Tibial nerve (tissue), 4 donors: ENCODE measurements at regions not wholly inside any gene's neighbourhood (a gene's known extent, or its start where the extent isn't known, plus 50 kb on each side); places are given as distances from the start of the nearest gene placed in this dataset.

Source experiments
- DNase-seq, 2 donors: peaks; one replicate each; pipeline ENCODE4 v3.0.0-alpha.2; 2019; ENCODE audit warnings: low spot score in 2 of 2
- H3K27ac ChIP-seq, 4 donors: fragments of 200-600 bp; sonication (generic) in 3 of 4; one replicate each; pipeline ENCODE4 v1.5.1; 2017 to 2019; ENCODE audit warnings: mild to moderate bottlenecking in 1 of 4
- H3K27me3 ChIP-seq, 2 donors: fragments of 200-600 bp; sonication (generic) in 1 of 2; one replicate each; pipeline versions ENCODE4 v1.5.1 to v1.6.0; 2017 to 2019
- H3K36me3 ChIP-seq, 3 donors: fragments of 200-600 bp; sonication (generic); one replicate each; pipeline ENCODE4 v1.5.1; 2018 to 2019
- H3K4me1 ChIP-seq, 4 donors: fragments of 200-600 bp; sonication (generic) in 3 of 4; one replicate each; pipeline ENCODE4 v1.5.1; 2017 to 2019
- H3K4me3 ChIP-seq, 4 donors: fragments of 200-600 bp; sonication (generic) in 3 of 4; one replicate each; pipeline ENCODE4 v1.5.1; 2017 to 2019; ENCODE audit warnings: mild to moderate bottlenecking in 1 of 4, moderate library complexity in 1 of 4
- H3K9me3 ChIP-seq, 4 donors: fragments of 200-600 bp; sonication (generic) in 3 of 4; one replicate each; pipeline ENCODE4 v1.5.1; 2017 to 2019
- CTCF ChIP-seq, 5 experiments: fragments of 200-600 bp in 3 of 5; fragments of 450-650 bp in 2 of 5; sonication (generic) in 3 of 5; IDR thresholded peaks; one replicate each; pipeline ENCODE4 v1.5.1; 2016 to 2019; ENCODE audit warnings: antibody characterized with exemption in 5 of 5, mild to moderate bottlenecking in 3 of 5, moderate library complexity in 2 of 5
- EP300 ChIP-seq, 2 donors: sonication (generic); formaldehyde crosslinking; IDR thresholded peaks; one replicate each; pipeline ENCODE4 v1.6.1; 2017; ENCODE audit warnings: antibody characterized with exemption in 2 of 2, mild to moderate bottlenecking in 1 of 2
- POLR2A ChIP-seq, 2 donors: fragments of 450-650 bp; IDR thresholded peaks; one replicate each; pipeline ENCODE4 v1.6.1; 2017; ENCODE audit warnings: antibody characterized with exemption in 2 of 2, mild to moderate bottlenecking in 2 of 2, moderate library complexity in 2 of 2
- WGBS, 2 donors: methylation state at CpG; one replicate each; pipeline ENCODE4 v1.1.5; 2018; 5-methylcytosine and 5-hydroxymethylcytosine counted together

DNA sequence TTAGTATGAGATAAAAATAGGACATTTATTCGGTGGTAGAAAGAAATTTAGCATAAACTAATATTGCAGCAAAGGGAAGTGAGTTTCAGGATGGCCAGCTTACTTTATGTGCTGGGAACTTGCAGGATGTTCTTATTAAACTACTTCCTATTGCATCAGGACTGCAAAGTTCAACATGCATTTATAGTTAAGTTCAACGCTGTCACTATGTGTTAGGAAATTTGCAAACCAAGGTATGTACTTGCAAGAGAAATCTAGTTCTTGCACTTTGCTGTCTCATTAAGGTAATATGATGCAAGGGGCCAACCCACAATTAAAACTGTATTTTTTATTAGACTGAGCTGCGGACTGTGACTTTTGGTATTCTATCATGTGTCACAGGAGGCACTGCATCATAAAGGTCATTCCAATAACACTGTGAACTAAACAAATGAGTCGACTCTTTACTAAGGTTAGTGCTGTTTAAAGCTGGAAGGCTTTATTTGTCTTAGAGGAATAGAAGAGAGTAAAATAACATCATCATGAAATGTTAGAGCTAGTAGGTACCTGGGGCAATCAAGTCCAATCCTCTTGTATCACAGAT, 1525.7 kb upstream of the TENM3 start:
- H3K36me3 ChIP-seq: no peaks in the 10 kb centered on the region
- no peak overlapping the region for H3K4me3 ChIP-seq
- H3K27ac ChIP-seq: no peak overlapping the region
- no peaks in the 10 kb centered on the region for H3K9me3 ChIP-seq
- TF ChIP-seq POLR2A (IDR thresholded peaks at IDR 0.05): no peak
- TF ChIP-seq EP300 (IDR thresholded peaks at IDR 0.05): no peak
- no peak for TF ChIP-seq CTCF (IDR thresholded peaks at IDR 0.05)
- DNase-seq: no peak
- 76 to 81% methylated on average over 4 of the region's 4 CpGs for WGBS, 2 donors
- no peaks in the 10 kb centered on the region for H3K27me3 ChIP-seq
- H3K4me1 ChIP-seq: no peaks in the 10 kb centered on the region

- H3K9me3 ChIP-seq: no peaks in the 10 kb centered on the region
- 67 to 70% methylated on average over 6 of the region's 6 CpGs for WGBS, 2 donors
- H3K27ac ChIP-seq: no peak overlapping the region
- H3K36me3 ChIP-seq: no peaks in the 10 kb centered on the region
- no peaks in the 10 kb centered on the region for H3K27me3 ChIP-seq
- H3K4me3 ChIP-seq: no peak overlapping the region
- no peak for TF ChIP-seq POLR2A (IDR thresholded peaks at IDR 0.05)
- no peak for TF ChIP-seq CTCF (IDR thresholded peaks at IDR 0.05)
- no peak for TF ChIP-seq EP300 (IDR thresholded peaks at IDR 0.05)
- no peaks in the 10 kb centered on the region for H3K4me1 ChIP-seq
- no peak for DNase-seq
These were observed 1521.8 kb upstream of the TENM3 start for GRCh38 chr4:180721356-180721755.

- TF ChIP-seq CTCF (IDR thresholded peaks at IDR 0.05) (no peak), EP300 (IDR thresholded peaks at IDR 0.05) (no peak), POLR2A (IDR thresholded peaks at IDR 0.05) (no peak)
- H3K36me3 ChIP-seq: no peaks in the 10 kb centered on the region
- WGBS, 2 donors: 79 to 80% methylated on average over 6 of the region's 6 CpGs
These were observed 1516.6 kb upstream of the TENM3 start for GRCh38 chr4:180726611-180727010.

DNA sequence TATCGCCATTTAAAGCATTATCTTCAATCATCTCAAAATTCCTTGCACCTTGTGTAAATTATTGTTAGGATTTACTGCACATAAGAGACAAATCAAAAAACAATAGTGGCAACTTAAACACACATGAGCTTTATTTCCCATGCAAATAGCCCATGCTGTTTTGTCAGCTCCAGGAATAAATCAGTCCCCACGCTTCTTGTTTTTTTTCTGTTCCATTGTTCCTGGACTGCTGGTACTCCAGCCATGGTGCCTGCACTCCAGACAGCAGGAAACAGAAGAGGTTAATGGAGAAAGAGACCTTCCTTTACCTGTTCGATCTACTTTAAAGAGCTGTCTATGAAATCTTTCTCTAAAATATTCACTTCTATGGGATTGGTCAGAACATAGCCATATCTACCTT, 1515.7 kb upstream of the TENM3 start:
- 73 to 74% methylated on average over 3 of the region's 3 CpGs for WGBS, 2 donors
- no peak for DNase-seq
- no peaks in the 10 kb centered on the region for H3K9me3 ChIP-seq
- H3K27ac ChIP-seq: no peak overlapping the region
- no peak overlapping the region for H3K4me3 ChIP-seq
- no peaks in the 10 kb centered on the region for H3K4me1 ChIP-seq
- H3K27me3 ChIP-seq: no peaks in the 10 kb centered on the region
- H3K36me3 ChIP-seq: no peaks in the 10 kb centered on the region
- TF ChIP-seq EP300 (IDR thresholded peaks at IDR 0.05): no peak
- no peak for TF ChIP-seq POLR2A (IDR thresholded peaks at IDR 0.05)

More at GRCh38 chr4:180726611-180727010, 1516.6 kb upstream of the TENM3 start:
- Histone ChIP-seq H3K27ac (no peak overlapping the region), H3K4me1 (no peaks in the 10 kb centered on the region), H3K9me3 (no peaks in the 10 kb centered on the region), H3K4me3 (no peak overlapping the region), H3K27me3 (no peaks in the 10 kb centered on the region)
- no peak for DNase-seq

DNA sequence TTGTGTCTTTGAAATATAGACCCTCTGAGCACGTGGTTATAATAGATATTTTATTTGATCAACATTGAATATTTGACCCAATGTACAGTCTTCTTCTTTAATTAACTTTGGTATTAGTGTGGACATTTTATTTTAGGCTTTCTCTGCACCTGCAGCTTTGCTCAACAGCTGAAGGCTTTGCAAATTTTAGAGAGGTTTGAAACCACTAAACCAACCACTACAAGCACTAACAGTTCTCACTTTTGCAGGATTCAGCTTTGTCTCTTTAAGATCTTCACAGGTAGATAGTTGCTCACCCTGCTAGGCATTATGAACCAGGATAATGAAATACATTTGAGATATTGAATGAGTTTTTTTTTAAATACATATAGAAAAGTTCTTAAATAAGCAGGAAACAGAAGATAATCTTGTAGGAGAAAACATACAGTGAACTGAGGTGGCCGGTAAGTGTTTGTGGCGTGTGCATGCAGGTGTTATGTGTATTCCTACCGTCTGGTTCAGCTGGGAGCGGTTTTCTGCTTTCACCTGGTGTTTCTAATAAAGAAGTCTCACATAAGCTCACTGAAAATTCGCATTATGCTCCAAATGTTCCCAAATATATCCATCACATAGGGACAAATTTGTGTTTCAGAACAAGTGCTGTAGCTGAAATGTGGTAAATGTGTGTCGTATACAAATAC, 1508.3 kb upstream of the TENM3 start:
- Histone ChIP-seq H3K27me3 (no peaks in the 10 kb centered on the region), H3K27ac (no peak overlapping the region), H3K4me3 (no peak overlapping the region), H3K9me3 (no peaks in the 10 kb centered on the region), H3K36me3 (no peaks in the 10 kb centered on the region), H3K4me1 (no peaks in the 10 kb centered on the region)
- TF ChIP-seq EP300 (IDR thresholded peaks at IDR 0.05) (no peak), CTCF (IDR thresholded peaks at IDR 0.05) (no peak), POLR2A (IDR thresholded peaks at IDR 0.05) (no peak)
- DNase-seq: no peak
- WGBS, 2 donors: 78 to 87% methylated on average over 7 of the region's 7 CpGs
